Keratinocyte (primary cell): ENCODE measurements at regions not wholly inside any gene's neighbourhood (a gene's known extent, or its start where the extent isn't known, plus 50 kb on each side); places are given as distances from the start of the nearest gene placed in this dataset.

Source experiments
- DNase-seq: peaks from one replicate; pipeline ENCODE4 v3.0.0-alpha.2; 2011; ENCODE audit warnings: low read depth, missing footprints, low spot score
- FAIRE-seq: peaks from 2 replicates; lab custom pipeline; 2011; peaks lifted over from hg19 to GRCh38; lab: Jason Lieb, UNC
- H2AFZ ChIP-seq: 2 replicates; pipeline ENCODE4 v1.6.0; 2012; ENCODE audit warnings: low read length, control low read depth, inconsistent platforms; ENCODE audit not compliant: control insufficient read depth
- H3K27ac ChIP-seq: 2 replicates; pipeline ENCODE4 v1.5.1; 2011; ENCODE audit warnings: low read length; ENCODE audit not compliant: control insufficient read depth, insufficient read depth
- H3K27me3 ChIP-seq: 3 replicates; pipeline ENCODE4 v1.6.0; 2011; ENCODE audit warnings: low read length; ENCODE audit not compliant: control insufficient read depth, insufficient read depth; ENCODE audit errors: extremely low read depth
- H3K36me3 ChIP-seq, 2 experiments: 2 replicates in 1 of 2; 3 replicates in 1 of 2; pipeline ENCODE4 v1.5.1; 2011; ENCODE audit warnings: low read length in 2 of 2, mild to moderate bottlenecking in 1 of 2; ENCODE audit not compliant: control insufficient read depth in 2 of 2, insufficient read depth in 2 of 2; ENCODE audit errors: extremely low read depth in 1 of 2
- H3K4me1 ChIP-seq: 3 replicates; pipeline ENCODE4 v1.5.1; 2011; ENCODE audit warnings: low read length; ENCODE audit not compliant: control insufficient read depth, insufficient read depth; ENCODE audit errors: extremely low read depth
- H3K4me2 ChIP-seq: 3 replicates; pipeline ENCODE4 v1.6.0; 2011; ENCODE audit warnings: low read depth, low read length; ENCODE audit not compliant: control insufficient read depth, insufficient read depth; ENCODE audit errors: extremely low read depth
- H3K4me3 ChIP-seq, 3 experiments: fragments of 200-600 bp in 1 of 3; sonication (generic) in 1 of 3; 2 replicates in 2 of 3; 3 replicates in 1 of 3; pipeline ENCODE4 v1.5.1; 2011 to 2016; ENCODE audit warnings: low read length in 3 of 3, mild to moderate bottlenecking in 3 of 3, control low read depth in 2 of 3, inconsistent platforms in 1 of 3, low read depth in 1 of 3, mixed read lengths in 1 of 3, mixed run types in 1 of 3, moderate library complexity in 1 of 3; ENCODE audit not compliant: control insufficient read depth in 2 of 3, insufficient read depth in 2 of 3; ENCODE audit errors: extremely low read depth in 1 of 3
- H3K79me2 ChIP-seq: 2 replicates; pipeline ENCODE4 v1.6.0; 2012; ENCODE audit warnings: low read length; ENCODE audit not compliant: control insufficient read depth, insufficient read depth
- H3K9ac ChIP-seq: 3 replicates; pipeline ENCODE4 v1.6.0; 2011; ENCODE audit warnings: low read length; ENCODE audit not compliant: control insufficient read depth, insufficient read depth; ENCODE audit errors: extremely low read depth
- H3K9me1 ChIP-seq: 3 replicates; pipeline ENCODE4 v1.6.0; 2011; ENCODE audit warnings: low read length; ENCODE audit not compliant: control insufficient read depth, insufficient read depth; ENCODE audit errors: extremely low read depth
- H3K9me3 ChIP-seq: 2 replicates; pipeline ENCODE4 v1.5.1; 2012; ENCODE audit warnings: low read depth, low read length; ENCODE audit not compliant: control insufficient read depth
- H4K20me1 ChIP-seq: 3 replicates; pipeline ENCODE4 v1.6.0; 2011; ENCODE audit warnings: low read length; ENCODE audit not compliant: control insufficient read depth, insufficient read depth; ENCODE audit errors: extremely low read depth
- EZH2 ChIP-seq: IDR thresholded peaks from one replicate; pipeline ENCODE4 v1.6.1; 2012; ENCODE audit warnings: inconsistent platforms, mild to moderate bottlenecking, low read length, moderate library complexity
- dilution Hi-C: fragments of 300-500 bp; cut with MboI; formaldehyde crosslinking; loops from one replicate; pipeline ENCODE4 v1.7.0; 2020; ENCODE audit warnings: low sequenced_read_pairs; ENCODE audit not compliant: extremely low pct_ligation_motif_present
- TF ChIP-seq, protein P1 (sequence below), 3 experiments: IDR thresholded peaks in 1 of 3; conservative IDR thresholded peaks in 1 of 3; optimal IDR thresholded peaks in 1 of 3; 2 replicates in 2 of 3; 3 replicates in 1 of 3; pipeline versions ENCODE3 to v1.5.1; 2011; ENCODE audit warnings: low read length in 3 of 3, mild to moderate bottlenecking in 3 of 3, moderate library complexity in 2 of 3, control low read depth in 1 of 3, inconsistent platforms in 1 of 3; ENCODE audit not compliant: insufficient read depth in 2 of 3; ENCODE audit errors: extremely low read depth in 1 of 3

DNA sequence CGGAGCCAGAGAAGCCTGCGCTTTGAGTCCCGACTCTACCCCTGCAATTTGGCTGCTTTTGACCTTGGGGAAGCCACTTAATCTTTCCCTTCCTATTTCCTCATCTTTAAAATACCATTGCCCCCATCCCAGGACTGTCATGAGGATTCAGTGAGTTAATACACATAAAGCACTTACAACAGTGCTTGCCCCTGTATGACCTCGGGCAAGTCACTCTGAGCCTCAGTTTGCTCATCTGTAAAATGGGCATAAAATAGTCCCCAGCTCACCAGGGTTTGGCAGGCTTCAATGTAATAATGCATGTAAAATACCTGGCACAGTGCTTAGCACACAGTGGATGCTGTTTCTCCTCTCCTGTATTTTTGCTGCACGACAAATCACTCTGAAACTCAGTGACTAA is 278.7 kb upstream of the PWP1 start:
- H3K4me3 ChIP-seq = no peak overlapping the region
- FAIRE-seq (no peak), DNase-seq (no peak)
- no peaks in the 10 kb centered on the region for H4K20me1 ChIP-seq
- no peaks in the 10 kb centered on the region for H3K79me2 ChIP-seq
- H3K9me3 ChIP-seq = no peaks in the 10 kb centered on the region
- no peak for TF ChIP-seq EZH2
- TF ChIP-seq, protein P1, sequence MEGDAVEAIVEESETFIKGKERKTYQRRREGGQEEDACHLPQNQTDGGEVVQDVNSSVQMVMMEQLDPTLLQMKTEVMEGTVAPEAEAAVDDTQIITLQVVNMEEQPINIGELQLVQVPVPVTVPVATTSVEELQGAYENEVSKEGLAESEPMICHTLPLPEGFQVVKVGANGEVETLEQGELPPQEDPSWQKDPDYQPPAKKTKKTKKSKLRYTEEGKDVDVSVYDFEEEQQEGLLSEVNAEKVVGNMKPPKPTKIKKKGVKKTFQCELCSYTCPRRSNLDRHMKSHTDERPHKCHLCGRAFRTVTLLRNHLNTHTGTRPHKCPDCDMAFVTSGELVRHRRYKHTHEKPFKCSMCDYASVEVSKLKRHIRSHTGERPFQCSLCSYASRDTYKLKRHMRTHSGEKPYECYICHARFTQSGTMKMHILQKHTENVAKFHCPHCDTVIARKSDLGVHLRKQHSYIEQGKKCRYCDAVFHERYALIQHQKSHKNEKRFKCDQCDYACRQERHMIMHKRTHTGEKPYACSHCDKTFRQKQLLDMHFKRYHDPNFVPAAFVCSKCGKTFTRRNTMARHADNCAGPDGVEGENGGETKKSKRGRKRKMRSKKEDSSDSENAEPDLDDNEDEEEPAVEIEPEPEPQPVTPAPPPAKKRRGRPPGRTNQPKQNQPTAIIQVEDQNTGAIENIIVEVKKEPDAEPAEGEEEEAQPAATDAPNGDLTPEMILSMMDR (optimal IDR thresholded peaks at IDR 0.05 in 1 of 3, IDR thresholded peaks at IDR 0.05 in 1 of 3, conservative IDR thresholded peaks at IDR 0.05 in 1 of 3; ENCODE audit: extremely low read depth in 1 of 3, insufficient read depth in 2 of 3, low read length in 3 of 3) = no peak
- dilution Hi-C loops = no loop called here
- H3K4me2 ChIP-seq = no peak overlapping the region
- H2AFZ ChIP-seq = no peak overlapping the region
- H3K27me3 ChIP-seq = no peaks in the 10 kb centered on the region
- H3K9me1 ChIP-seq = no peaks in the 10 kb centered on the region
- no peaks in the 10 kb centered on the region for H3K36me3 ChIP-seq
- no peak overlapping the region for H3K9ac ChIP-seq
- H3K27ac ChIP-seq = no peak overlapping the region
- peaks cover 4% of the 10 kb centered on the region for H3K4me1 ChIP-seq

DNA sequence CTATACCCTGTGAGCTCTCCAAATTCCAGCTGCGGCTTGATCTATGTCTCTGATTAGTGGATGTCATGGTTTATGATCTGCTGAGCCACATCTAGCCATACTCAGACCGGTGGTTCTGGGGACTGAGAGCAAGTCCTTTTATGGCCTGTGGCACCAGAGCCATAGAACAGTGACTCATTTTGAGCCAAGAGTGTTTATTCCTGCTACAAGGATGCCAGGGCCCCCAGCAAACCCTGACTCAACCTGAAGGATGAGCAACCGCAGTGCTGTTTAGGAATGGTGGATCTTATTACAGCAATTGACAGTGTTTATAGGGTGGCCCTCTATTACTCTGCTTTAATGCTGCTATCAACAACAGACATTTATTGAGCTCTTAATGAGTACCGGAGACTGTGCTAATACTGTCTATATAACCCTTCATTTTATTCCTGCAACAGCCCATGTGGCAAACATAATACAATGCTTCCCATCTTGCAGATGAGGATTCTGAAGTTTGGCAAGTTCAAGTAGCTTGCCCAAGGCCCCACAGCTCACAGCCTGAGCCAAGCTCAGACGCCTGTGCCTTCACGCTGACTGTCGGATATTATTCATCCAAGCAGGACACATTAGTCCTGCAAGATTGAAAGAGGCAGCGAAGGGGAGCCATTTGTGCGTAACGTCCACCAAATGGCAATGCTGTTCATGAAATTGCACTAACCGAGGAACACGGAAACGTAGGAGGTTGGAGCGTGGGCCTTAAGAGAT is 273.6 kb upstream of the PWP1 start:
- no peak overlapping the region for H3K27ac ChIP-seq
- FAIRE-seq (peak; percentile 55), DNase-seq (no peak)
- no peaks in the 10 kb centered on the region for H3K9me1 ChIP-seq
- peaks cover 27% of the 10 kb centered on the region for H3K4me1 ChIP-seq
- no peak for TF ChIP-seq EZH2
- TF ChIP-seq, protein P1 (optimal IDR thresholded peaks at IDR 0.05 in 1 of 3, IDR thresholded peaks at IDR 0.05 in 1 of 3, conservative IDR thresholded peaks at IDR 0.05 in 1 of 3; ENCODE audit: extremely low read depth in 1 of 3, insufficient read depth in 2 of 3, low read length in 3 of 3) = no peak
- no peak overlapping the region for H2AFZ ChIP-seq
- no peak overlapping the region for H3K4me2 ChIP-seq
- no peaks in the 10 kb centered on the region for H3K27me3 ChIP-seq
- no peaks in the 10 kb centered on the region for H3K36me3 ChIP-seq
- H3K79me2 ChIP-seq = no peaks in the 10 kb centered on the region
- dilution Hi-C loops = no loop called here
- H3K9me3 ChIP-seq = no peaks in the 10 kb centered on the region
- no peak overlapping the region for H3K9ac ChIP-seq
- no peak overlapping the region for H3K4me3 ChIP-seq
- no peaks in the 10 kb centered on the region for H4K20me1 ChIP-seq
